Upper lobe of right lung (tissue), 1 donor: ENCODE measurements at regions not wholly inside any gene's neighbourhood (a gene's known extent, or its start where the extent isn't known, plus 50 kb on each side); places are given as distances from the start of the nearest gene placed in this dataset.

Experiments used
- ATAC-seq: fragments of 200-7000 bp; cut with Tn5 transposase; one replicate; pipeline ENCODE4 v1.9.1; 2020; ENCODE audit warnings: mild to moderate bottlenecking, moderate library complexity
- DNase-seq: peaks from one replicate; pipeline ENCODE4 v3.0.0-alpha.2; 2020
- H3K27ac ChIP-seq: fragments of 200-600 bp; one replicate; pipeline ENCODE4 v1.8.0; 2022
- H3K27me3 ChIP-seq: fragments of 200-600 bp; one replicate; pipeline ENCODE4 v1.8.0; 2022; ENCODE audit warnings: mild to moderate bottlenecking
- H3K36me3 ChIP-seq: fragments of 200-600 bp; one replicate; pipeline ENCODE4 v1.8.0; 2022
- H3K4me1 ChIP-seq: fragments of 200-600 bp; one replicate; pipeline ENCODE4 v1.8.0; 2022
- H3K4me3 ChIP-seq: fragments of 200-600 bp; one replicate; pipeline ENCODE4 v1.8.0; 2022; ENCODE audit warnings: mild to moderate bottlenecking
- H3K9me3 ChIP-seq: fragments of 200-600 bp; one replicate; pipeline ENCODE4 v1.8.0; 2022
- intact Hi-C: fragments of 100-400 bp; cut with DNase I; formaldehyde crosslinking; loops from one replicate; pipeline ENCODE4 v1.11.0; 2022
- TF ChIP-seq, protein P1 (sequence below): fragments of 200-600 bp; IDR thresholded peaks from one replicate; pipeline ENCODE4 v1.8.0; 2022; ENCODE audit warnings: antibody characterized with exemption
- donor health status: DM: no; HTN: yes; CAD: no; lungs with severe emphysema.

DNA sequence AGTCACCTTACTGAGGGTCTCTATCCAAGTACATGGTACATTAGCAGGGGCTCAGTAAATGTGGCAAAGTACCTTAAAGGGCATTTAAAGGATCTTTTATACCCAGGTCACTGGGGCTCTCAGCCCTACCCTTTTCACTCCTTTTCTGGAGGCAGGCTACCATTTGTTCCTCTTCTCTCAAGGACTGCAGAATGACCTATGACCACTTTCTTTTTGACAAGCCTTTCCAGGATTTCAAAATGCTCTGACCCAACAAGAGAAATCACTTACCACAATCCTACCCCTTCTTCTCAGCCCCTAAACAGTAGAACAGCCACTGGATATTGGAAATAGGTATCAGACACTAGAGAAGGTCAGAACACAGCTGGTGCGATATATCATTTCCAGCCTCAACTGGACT lies 221.8 kb upstream of the TPRG1 start:
- DNase-seq (no peak), ATAC-seq (no peak)
- Histone ChIP-seq H3K4me1 (peaks cover 50% of the 10 kb centered on the region), H3K4me3 (no peak overlapping the region), H3K27ac (peak overlapping the region; percentile 97), H3K27me3 (no peaks in the 10 kb centered on the region), H3K36me3 (no peaks in the 10 kb centered on the region), H3K9me3 (no peaks in the 10 kb centered on the region)
- TF ChIP-seq, protein P1, sequence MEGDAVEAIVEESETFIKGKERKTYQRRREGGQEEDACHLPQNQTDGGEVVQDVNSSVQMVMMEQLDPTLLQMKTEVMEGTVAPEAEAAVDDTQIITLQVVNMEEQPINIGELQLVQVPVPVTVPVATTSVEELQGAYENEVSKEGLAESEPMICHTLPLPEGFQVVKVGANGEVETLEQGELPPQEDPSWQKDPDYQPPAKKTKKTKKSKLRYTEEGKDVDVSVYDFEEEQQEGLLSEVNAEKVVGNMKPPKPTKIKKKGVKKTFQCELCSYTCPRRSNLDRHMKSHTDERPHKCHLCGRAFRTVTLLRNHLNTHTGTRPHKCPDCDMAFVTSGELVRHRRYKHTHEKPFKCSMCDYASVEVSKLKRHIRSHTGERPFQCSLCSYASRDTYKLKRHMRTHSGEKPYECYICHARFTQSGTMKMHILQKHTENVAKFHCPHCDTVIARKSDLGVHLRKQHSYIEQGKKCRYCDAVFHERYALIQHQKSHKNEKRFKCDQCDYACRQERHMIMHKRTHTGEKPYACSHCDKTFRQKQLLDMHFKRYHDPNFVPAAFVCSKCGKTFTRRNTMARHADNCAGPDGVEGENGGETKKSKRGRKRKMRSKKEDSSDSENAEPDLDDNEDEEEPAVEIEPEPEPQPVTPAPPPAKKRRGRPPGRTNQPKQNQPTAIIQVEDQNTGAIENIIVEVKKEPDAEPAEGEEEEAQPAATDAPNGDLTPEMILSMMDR: no peak
- intact Hi-C loops: loop anchor here (5.0 to 10.0 kb wide), 3 partner anchors 195 to 1208 kb away; no protein-coding TSS in a partner anchor

DNA sequence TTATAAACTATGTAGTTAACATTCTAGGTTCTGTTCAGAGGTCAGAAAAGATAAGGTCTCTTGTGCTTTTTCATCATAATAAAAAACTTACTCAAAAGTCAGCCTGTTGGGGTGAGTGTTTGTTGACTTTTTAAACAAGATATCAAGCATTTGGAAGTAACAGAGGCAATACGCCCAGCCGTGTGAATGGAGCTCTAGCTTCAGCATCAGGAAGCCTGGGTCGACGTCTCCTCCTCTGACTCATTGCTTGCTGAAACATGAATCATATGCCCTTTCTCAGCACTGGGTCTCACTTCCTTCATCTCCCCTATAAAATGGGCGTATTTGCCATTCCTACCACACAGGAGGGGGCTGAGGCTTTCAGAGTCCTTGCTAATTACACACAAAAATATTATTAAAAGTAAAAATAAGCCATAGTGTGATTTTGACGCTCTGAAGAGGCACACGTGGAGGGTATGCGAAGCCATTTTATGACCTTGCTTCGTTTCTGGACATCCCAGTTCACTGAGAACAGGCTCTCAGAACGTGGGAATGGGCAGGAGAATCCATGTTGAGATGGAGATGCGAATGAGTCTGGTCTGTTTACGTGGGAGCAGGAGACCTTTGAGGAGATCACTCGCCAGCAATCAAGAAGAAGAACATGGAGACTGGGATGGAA lies 220.8 kb upstream of the TPRG1 start:
- Histone ChIP-seq H3K4me1 (peaks cover 47% of the 10 kb centered on the region), H3K27me3 (no peaks in the 10 kb centered on the region), H3K4me3 (no peak overlapping the region), H3K9me3 (no peaks in the 10 kb centered on the region), H3K36me3 (no peaks in the 10 kb centered on the region), H3K27ac (peak overlapping the region; percentile 97)
- TF ChIP-seq, protein P1: no peak
- intact Hi-C loops: loop anchor here (5.0 to 10.0 kb wide), 3 partner anchors 194 to 1209 kb away; no protein-coding TSS in a partner anchor
- ATAC-seq (peak; percentile 46), DNase-seq (peak; percentile 68)

DNA sequence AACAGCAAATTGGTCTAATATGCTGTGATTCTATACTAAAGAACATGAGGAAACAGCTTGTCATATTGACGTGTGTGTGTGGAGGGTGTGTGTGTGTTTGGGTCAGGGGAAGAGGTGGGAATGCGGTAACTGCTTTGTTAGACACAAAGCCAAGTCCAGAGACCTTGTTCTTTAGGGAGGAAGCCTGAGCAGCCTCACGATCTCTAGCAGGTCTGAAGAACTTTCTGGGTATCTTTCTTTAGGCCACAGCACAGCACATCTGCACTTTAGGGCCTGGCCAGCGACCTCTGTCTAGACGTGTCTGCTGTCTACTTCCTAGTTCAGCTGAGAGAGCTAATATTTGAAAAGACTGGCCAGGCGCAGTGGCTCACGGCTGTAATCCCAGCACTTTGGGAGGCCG lies 220.0 kb upstream of the TPRG1 start:
- intact Hi-C loops: loop anchor here (5.0 to 10.0 kb wide), 3 partner anchors 193 to 1209 kb away; no protein-coding TSS in a partner anchor
- ATAC-seq (no peak), DNase-seq (no peak)
- no peaks in the 10 kb centered on the region for H3K9me3 ChIP-seq
- peaks cover 40% of the 10 kb centered on the region for H3K4me1 ChIP-seq
- no peaks in the 10 kb centered on the region for H3K27me3 ChIP-seq
- H3K36me3 ChIP-seq: no peaks in the 10 kb centered on the region
- H3K4me3 ChIP-seq: no peak overlapping the region
- TF ChIP-seq, protein P1: no peak
- peak overlapping the region; percentile 97 for H3K27ac ChIP-seq

DNA sequence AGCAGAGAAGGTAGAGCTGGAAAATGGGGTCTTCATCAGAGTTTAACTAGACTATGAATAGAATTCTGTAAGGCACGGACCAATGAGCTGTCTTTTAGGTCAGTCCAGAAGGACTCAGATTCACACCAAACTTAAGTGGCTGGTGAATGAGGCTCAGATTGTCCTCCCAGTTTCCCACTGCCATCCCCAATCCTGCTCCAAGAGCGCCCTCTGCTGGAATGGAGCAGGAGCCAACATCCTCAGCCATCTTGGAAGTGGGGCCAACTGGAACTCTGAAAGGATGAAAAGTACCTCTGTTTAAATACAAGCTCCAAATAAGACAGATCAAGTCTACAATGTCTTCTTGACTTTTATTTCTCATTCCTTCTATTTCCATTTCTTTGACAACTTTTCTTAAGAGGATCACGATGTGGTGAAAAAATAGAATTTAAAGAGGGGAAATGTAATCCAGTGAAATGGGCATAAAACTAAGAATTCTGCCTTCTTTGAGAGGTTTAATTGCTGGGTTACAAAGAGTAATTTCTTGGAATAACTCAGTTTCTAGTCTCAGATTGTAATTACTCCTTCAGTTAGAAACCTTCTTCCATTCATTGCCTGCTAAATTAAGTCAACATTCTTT lies 217.1 kb upstream of the TPRG1 start:
- intact Hi-C loops: loop anchor here (5.0 to 10.0 kb wide), 3 partner anchors 190 to 1212 kb away; no protein-coding TSS in a partner anchor
- Histone ChIP-seq H3K4me1 (peaks cover 21% of the 10 kb centered on the region), H3K9me3 (no peaks in the 10 kb centered on the region), H3K27me3 (no peaks in the 10 kb centered on the region), H3K4me3 (no peak overlapping the region), H3K36me3 (no peaks in the 10 kb centered on the region), H3K27ac (peak overlapping the region; percentile 66)
- TF ChIP-seq, protein P1: peak; percentile 96
- DNase-seq (peak; percentile 83), ATAC-seq (peak; percentile 91)

DNA sequence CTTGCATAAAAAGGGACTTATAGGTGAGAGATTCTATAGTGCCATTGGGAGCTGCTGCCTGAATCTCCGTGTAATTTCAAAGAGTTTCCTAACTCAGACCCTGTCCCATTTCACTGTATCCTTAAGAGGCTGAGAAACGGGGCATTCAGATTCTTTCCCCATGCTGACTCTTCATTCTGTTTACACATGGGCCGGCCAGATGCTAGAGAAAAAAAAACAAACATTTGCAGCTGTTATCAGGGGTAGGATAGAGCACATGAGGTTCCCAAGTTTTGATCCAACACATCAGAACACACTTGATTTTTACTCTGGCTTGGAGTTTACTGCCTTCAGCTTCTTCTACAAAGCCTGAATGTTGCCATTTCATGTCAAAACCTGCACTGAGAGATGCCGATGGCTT lies 215.9 kb upstream of the TPRG1 start:
- Histone ChIP-seq H3K27ac (peak overlapping the region; percentile 66), H3K9me3 (no peaks in the 10 kb centered on the region), H3K27me3 (no peaks in the 10 kb centered on the region), H3K4me3 (no peak overlapping the region), H3K4me1 (peaks cover 9% of the 10 kb centered on the region), H3K36me3 (no peaks in the 10 kb centered on the region)
- TF ChIP-seq, protein P1: no peak
- intact Hi-C loops: loop anchor here (10.0 kb wide), 2 partner anchors 189 to 911 kb away; no protein-coding TSS in a partner anchor
- ATAC-seq (peak; percentile 38), DNase-seq (no peak)
